Pancreas (tissue), 10 donors: ENCODE measurements at regions not wholly inside any gene's neighbourhood (a gene's known extent, or its start where the extent isn't known, plus 50 kb on each side); places are given as distances from the start of the nearest gene placed in this dataset.

ENCODE experiments used
- ATAC-seq, 4 donors: fragments of 200-7000 bp; cut with Tn5 transposase; one replicate each; pipeline versions ENCODE4 v1.8.0 to v1.9.1; 2020; ENCODE audit warnings: mild to moderate bottlenecking in 4 of 4, moderate library complexity in 4 of 4
- DNase-seq, 6 donors: peaks; one replicate each; pipeline ENCODE4 v3.0.0-alpha.2; 2020
- FAIRE-seq: peaks from 2 replicates; lab custom pipeline; 2012; peaks lifted over from hg19 to GRCh38; lab: Jason Lieb, UNC
- H3K27ac ChIP-seq, 4 donors: fragments of 200-600 bp; sonication (generic); 1 replicate in 3 of 4; 2 replicates in 1 of 4; pipeline versions ENCODE4 v1.5.0 to v1.8.0; 2020
- H3K27me3 ChIP-seq, 4 donors: fragments of 200-600 bp; one replicate each; pipeline ENCODE4 v1.8.0; 2021
- H3K36me3 ChIP-seq, 3 donors: fragments of 200-600 bp; sonication (generic) in 1 of 3; one replicate each; pipeline versions ENCODE4 v1.5.0 to v1.8.0; 2020 to 2021
- H3K4me1 ChIP-seq, 3 donors: fragments of 200-600 bp; one replicate each; pipeline ENCODE4 v1.8.0; 2021
- H3K4me3 ChIP-seq, 4 donors: fragments of 200-600 bp; sonication (generic) in 2 of 4; one replicate each; pipeline versions ENCODE4 v1.5.0 to v1.8.0; 2020 to 2021
- H3K9me3 ChIP-seq, 4 donors: fragments of 200-600 bp; one replicate each; pipeline ENCODE4 v1.8.0; 2021
- CTCF ChIP-seq, 4 donors: fragments of 200-600 bp; sonication (generic) in 3 of 4; IDR thresholded peaks; one replicate each; pipeline versions ENCODE4 v1.5.0 to v1.8.0; 2021; ENCODE audit warnings: antibody characterized with exemption in 4 of 4
- WGBS, 2 donors: extraction: QIAGEN DNeasy Blood & Tissue Kit; methylation state at CpG; one replicate each; pipeline ENCODE4 v1.1.7; 2013; 5-methylcytosine and 5-hydroxymethylcytosine counted together
- intact Hi-C, 3 donors: fragments of 100-400 bp; cut with DNase I; formaldehyde crosslinking; loops; one replicate each; pipeline versions ENCODE4 v1.11.1 to v1.14.2; 2022
- donor health status: healthy with polysubstance abuse.
- donor health status: DM: no; HTN: no; CAD: no; lungs with moderate emphysema.
- donor health status: DM: no; HTN: no; CAD: no.
- donor health status: control.
- donor health status: control.
- donor health status: Bipolar disorder and iron deficiency.
- donor health status: DM: yes; HTN: yes; CAD: no.
- donor health status: DM: no; HTN: no; CAD: no.
- donor health status: DM: no; HTN: no; CAD: no.
- donor health status: DM: yes; HTN: yes; CAD: no.

GRCh38 chr4:3829211-3829955 is 63.2 kb downstream of the ADRA2C start:
- intact Hi-C loops = no loop called here
- DNase-seq = peak in 1 of 6 donors; percentile 49

DNA sequence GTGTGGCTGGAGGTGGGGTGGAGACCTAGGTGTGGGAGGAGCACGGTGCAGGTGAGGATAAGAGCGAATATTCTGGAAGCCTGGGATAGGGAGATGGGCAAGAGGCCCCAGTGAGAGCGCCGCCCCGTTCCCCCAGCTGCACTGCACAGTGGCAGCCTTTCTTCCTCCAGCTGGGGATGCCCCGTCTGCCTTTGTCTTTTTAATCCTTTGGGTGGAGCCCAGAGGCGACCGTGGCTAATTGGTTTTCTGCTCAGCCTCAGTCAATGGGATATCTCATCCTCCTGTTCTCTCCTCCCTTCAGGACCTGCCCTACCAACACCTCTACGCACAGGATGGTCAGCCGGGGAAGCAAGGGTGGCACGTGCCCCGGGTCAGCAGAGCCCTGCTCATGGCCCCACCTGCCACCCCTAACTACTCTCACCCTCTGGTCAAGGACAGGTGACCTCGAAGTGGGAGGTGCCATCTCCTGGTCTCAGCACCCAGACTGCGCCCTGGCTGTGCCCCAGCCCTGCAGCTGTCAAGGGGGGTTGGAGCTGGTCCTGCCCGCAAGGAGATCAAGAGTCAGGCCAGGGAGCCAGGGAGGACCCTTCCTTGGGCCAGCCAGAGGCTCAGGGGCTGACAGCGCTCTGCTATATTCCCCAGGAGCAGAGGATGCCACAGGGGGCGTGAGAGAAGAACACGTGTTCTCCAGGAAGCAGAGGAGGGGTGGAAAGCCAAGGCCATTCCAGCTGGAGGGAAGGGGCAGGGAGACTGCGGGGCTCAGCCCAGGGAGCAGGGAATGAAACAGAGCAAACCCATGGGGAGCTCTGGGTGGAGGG is 64.0 kb downstream of the ADRA2C start:
- ATAC-seq (no peak), FAIRE-seq (no peak), DNase-seq (peak in 1 of 6 donors; percentile 44)
- intact Hi-C loops = no loop called here
- no peaks in the 10 kb centered on the region for H3K36me3 ChIP-seq
- H3K4me3 ChIP-seq = no peak overlapping the region
- no peak for TF ChIP-seq CTCF (IDR thresholded peaks at IDR 0.05)
- 66 to 68% methylated on average over 19 of the region's 19 CpGs for WGBS, 2 donors
- no peaks in the 10 kb centered on the region for H3K27me3 ChIP-seq
- peak overlapping the region in 1 of 4 donors; percentile 17 for H3K27ac ChIP-seq
- peaks cover 0 to 7% (median 0%) of the 10 kb centered on the region in 3 donors for H3K4me1 ChIP-seq
- H3K9me3 ChIP-seq = no peaks in the 10 kb centered on the region

More at GRCh38 chr4:3829211-3829955, 63.2 kb downstream of the ADRA2C start:
- Histone ChIP-seq H3K4me1 (peaks cover 0 to 7% (median 0%) of the 10 kb centered on the region in 3 donors), H3K9me3 (no peaks in the 10 kb centered on the region), H3K27ac (no peak overlapping the region), H3K4me3 (no peak overlapping the region), H3K27me3 (no peaks in the 10 kb centered on the region), H3K36me3 (no peaks in the 10 kb centered on the region)
- WGBS, 2 donors = 89% methylated on average over 20 of the region's 20 CpGs
- ATAC-seq (no peak), FAIRE-seq (no peak)
- TF ChIP-seq CTCF (IDR thresholded peaks at IDR 0.05) = no peak

GRCh38 chr4:3830774-3831528 is 64.8 kb downstream of the ADRA2C start:
- H3K4me1 ChIP-seq = peaks cover 0 to 7% (median 0%) of the 10 kb centered on the region in 3 donors
- ATAC-seq (no peak), FAIRE-seq (no peak), DNase-seq (peak in 2 of 6 donors; percentile 13 to 64)
- no peak overlapping the region for H3K4me3 ChIP-seq
- intact Hi-C loops = no loop called here
- no peaks in the 10 kb centered on the region for H3K9me3 ChIP-seq
- H3K27ac ChIP-seq = peak overlapping the region in 2 of 4 donors; percentile 17 to 33
- whole genome bisulfite sequencing, 2 donors = 66 to 71% methylated on average over 13 of the region's 13 CpGs
- no peaks in the 10 kb centered on the region for H3K36me3 ChIP-seq
- no peaks in the 10 kb centered on the region for H3K27me3 ChIP-seq
- no peak for TF ChIP-seq CTCF (IDR thresholded peaks at IDR 0.05)

DNA sequence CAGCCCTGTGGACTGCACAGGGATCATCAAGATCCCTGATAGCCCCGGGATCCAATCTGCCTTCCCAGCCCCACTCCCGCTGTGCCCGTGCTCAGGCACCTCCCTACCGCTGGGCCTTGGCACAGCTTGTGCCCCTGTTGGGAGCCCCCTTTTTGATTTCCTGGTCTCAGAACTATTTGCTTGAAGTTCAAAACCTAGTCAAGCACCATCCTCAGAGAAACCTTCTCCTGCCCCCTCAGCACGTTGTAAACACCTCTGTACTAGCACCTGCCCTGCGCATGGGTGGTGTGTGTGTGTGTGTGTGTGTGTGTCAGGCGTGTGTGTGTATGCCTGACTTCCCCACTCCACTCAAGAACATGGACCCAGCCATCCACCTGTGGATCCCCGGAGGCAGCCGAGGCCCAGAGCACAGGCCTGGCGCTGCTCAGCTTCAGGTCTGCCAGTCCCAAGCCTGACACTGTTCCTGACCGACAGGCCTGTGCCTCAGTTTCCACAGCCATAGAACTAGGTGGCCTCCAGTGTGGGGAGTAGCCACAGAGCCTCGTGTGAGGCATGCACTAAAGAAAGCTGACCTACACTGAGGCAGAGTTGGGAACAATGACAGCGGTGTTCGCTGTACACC is 65.5 kb downstream of the ADRA2C start:
- H3K4me1 ChIP-seq = peaks cover 0 to 7% (median 0%) of the 10 kb centered on the region in 3 donors
- FAIRE-seq = no peak
- intact Hi-C loops = no loop called here
- no peak overlapping the region for H3K4me3 ChIP-seq
- no peaks in the 10 kb centered on the region for H3K27me3 ChIP-seq
- no peaks in the 10 kb centered on the region for H3K36me3 ChIP-seq
- no peak for ATAC-seq
- DNase-seq = peak in 1 of 6 donors; percentile 31
- no peaks in the 10 kb centered on the region for H3K9me3 ChIP-seq
- H3K27ac ChIP-seq = peak overlapping the region in 1 of 4 donors; percentile 33
- 75 to 80% methylated on average over 14 of the region's 14 CpGs for WGBS, 2 donors
- TF ChIP-seq CTCF (IDR thresholded peaks at IDR 0.05) = no peak
